ENCODE measurements at regions not wholly inside any gene's neighbourhood (a gene's known extent, or its start where the extent isn't known, plus 50 kb on each side); places are given as distances from the start of the nearest gene placed in this dataset.

GRCh38 chr7:9785211-9785610 lies 1188.5 kb upstream of the PHF14 start:
- no peak for TF ChIP-seq CTCF (conservative IDR thresholded peaks at IDR 0.05; ENCODE audit: low read depth, low read length)
- no peak for TF ChIP-seq EZH2 (IDR thresholded peaks at IDR 0.05; ENCODE audit: borderline replicate concordance, low read depth, low read length, poor library complexity, severe bottlenecking)
